H9 (cell line): ENCODE measurements at regions not wholly inside any gene's neighbourhood (a gene's known extent, or its start where the extent isn't known, plus 50 kb on each side); places are given as distances from the start of the nearest gene placed in this dataset.

Experiments
- DNase-seq: peaks from one replicate; pipeline ENCODE4 v3.0.0-alpha.2; 2017
- H2AFZ ChIP-seq: one replicate; pipeline ENCODE4 v1.6.1; 2013; ENCODE audit warnings: mild to moderate bottlenecking, low read length, control low read depth, moderate library complexity
- H2AK5ac ChIP-seq: 2 replicates; pipeline ENCODE4 v1.6.1; 2013; ENCODE audit warnings: low read length, control low read depth, mixed read lengths; ENCODE audit not compliant: insufficient read length
- H2BK120ac ChIP-seq: one replicate; pipeline ENCODE4 v1.6.1; 2013; ENCODE audit warnings: low read depth, mild to moderate bottlenecking, low read length, control low read depth, inconsistent platforms; ENCODE audit not compliant: poor library complexity, severe bottlenecking
- H2BK12ac ChIP-seq: 2 replicates; pipeline ENCODE4 v1.6.1; 2013; ENCODE audit warnings: low read length, control low read depth, mixed read lengths, low read depth; ENCODE audit not compliant: insufficient read length
- H2BK15ac ChIP-seq: 2 replicates; pipeline ENCODE4 v1.6.1; 2013; ENCODE audit warnings: low read depth, low read length, control low read depth
- H2BK20ac ChIP-seq: one replicate; pipeline ENCODE4 v1.6.1; 2013; ENCODE audit warnings: low read depth, mild to moderate bottlenecking, low read length, control low read depth, inconsistent platforms; ENCODE audit not compliant: poor library complexity, severe bottlenecking
- H2BK5ac ChIP-seq: 2 replicates; pipeline ENCODE4 v1.6.1; 2013; ENCODE audit warnings: low read length, control low read depth, mixed read lengths; ENCODE audit not compliant: insufficient read length
- H3K14ac ChIP-seq: 2 replicates; pipeline ENCODE4 v1.6.1; 2013; ENCODE audit warnings: low read length, control low read depth; ENCODE audit not compliant: insufficient read depth
- H3K18ac ChIP-seq: 2 replicates; pipeline ENCODE4 v1.6.1; 2013; ENCODE audit warnings: low read depth, mild to moderate bottlenecking, mixed read lengths, low read length, control low read depth; ENCODE audit not compliant: insufficient read length
- H3K23ac ChIP-seq: 2 replicates; pipeline ENCODE4 v1.6.1; 2013; ENCODE audit warnings: low read length, control low read depth, mixed read lengths, low read depth; ENCODE audit not compliant: insufficient read length
- H3K23me2 ChIP-seq: 2 replicates; pipeline ENCODE4 v1.6.1; 2013; ENCODE audit warnings: low read depth, mild to moderate bottlenecking, mixed read lengths, low read length, control low read depth; ENCODE audit not compliant: insufficient read length, poor library complexity, severe bottlenecking
- H3K27ac ChIP-seq: 2 replicates; pipeline ENCODE4 v1.5.1; 2013; ENCODE audit warnings: low read length, control low read depth, mixed read lengths, low read depth; ENCODE audit not compliant: insufficient read length
- H3K27me3 ChIP-seq: 2 replicates; pipeline ENCODE4 v1.6.1; 2013; ENCODE audit warnings: low read length, control low read depth, inconsistent platforms; ENCODE audit not compliant: insufficient read depth
- H3K4ac ChIP-seq: 2 replicates; pipeline ENCODE4 v1.6.1; 2013; ENCODE audit warnings: low read depth, mild to moderate bottlenecking, control low read depth, inconsistent platforms, low read length, moderate library complexity
- H3K4me1 ChIP-seq: 2 replicates; pipeline ENCODE4 v1.6.1; 2013; ENCODE audit warnings: low read length, control low read depth, inconsistent platforms; ENCODE audit not compliant: insufficient read depth
- H3K4me2 ChIP-seq: 2 replicates; pipeline ENCODE4 v1.6.1; 2013; ENCODE audit warnings: low read length, control low read depth, mixed read lengths; ENCODE audit not compliant: insufficient read length, insufficient read depth
- H3K56ac ChIP-seq: 2 replicates; pipeline ENCODE4 v1.6.1; 2013; ENCODE audit warnings: low read depth, mild to moderate bottlenecking, mixed read lengths, low read length, control low read depth; ENCODE audit not compliant: insufficient read length
- H3K79me1 ChIP-seq: 2 replicates; pipeline ENCODE4 v1.6.1; 2013; ENCODE audit warnings: low read depth, mild to moderate bottlenecking, moderate library complexity, low read length, control low read depth, inconsistent platforms; ENCODE audit not compliant: insufficient read depth, poor library complexity, severe bottlenecking
- H3K79me2 ChIP-seq: 2 replicates; pipeline ENCODE4 v1.6.1; 2013; ENCODE audit warnings: low read length, control low read depth, inconsistent platforms; ENCODE audit not compliant: insufficient read depth
- H3K9ac ChIP-seq: 2 replicates; pipeline ENCODE4 v1.6.1; 2013; ENCODE audit warnings: low read length, control low read depth, mixed read lengths; ENCODE audit not compliant: insufficient read length; ENCODE audit errors: extremely low read depth
- H3K9me3 ChIP-seq: one replicate; pipeline ENCODE4 v1.6.1; 2013; ENCODE audit warnings: low read depth, low read length, inconsistent platforms; ENCODE audit not compliant: control insufficient read depth
- H3T11ph ChIP-seq: one replicate; pipeline ENCODE4 v1.6.1; 2013; ENCODE audit warnings: mild to moderate bottlenecking, low read length, control low read depth, inconsistent platforms
- H4K20me1 ChIP-seq: one replicate; pipeline ENCODE4 v1.6.1; 2013; ENCODE audit not compliant: control insufficient read depth, insufficient read length, insufficient read depth
- H4K5ac ChIP-seq: 2 replicates; pipeline ENCODE4 v1.6.1; 2013; ENCODE audit warnings: low read depth, mild to moderate bottlenecking, mixed read lengths, low read length, control low read depth; ENCODE audit not compliant: insufficient read length
- H4K8ac ChIP-seq: replicated peaks from 2 replicates; pipeline ENCODE4 v1.6.1; 2013; ENCODE audit warnings: low read length, control low read depth, mixed read lengths, low read depth; ENCODE audit not compliant: insufficient read length
- H4K91ac ChIP-seq: 2 replicates; pipeline ENCODE4 v1.6.1; 2013; ENCODE audit warnings: low read depth, mild to moderate bottlenecking, moderate library complexity, mixed read lengths, low read length, control low read depth; ENCODE audit not compliant: insufficient read length
- H3K27ac Mint-ChIP-seq, 3 experiments: 2 replicates in 2 of 3; 3 replicates in 1 of 3; pipeline ENCODE4 v1.8.0; 2020 to 2021; ENCODE audit warnings: mixed read lengths in 3 of 3, mild to moderate bottlenecking in 1 of 3, moderate library complexity in 1 of 3
- H3K27me3 Mint-ChIP-seq: 2 replicates; pipeline ENCODE4 v1.8.0; 2021; ENCODE audit warnings: low read depth, mild to moderate bottlenecking, moderate library complexity, mixed read lengths
- H3K36me3 Mint-ChIP-seq, 3 experiments: 2 replicates in 2 of 3; 3 replicates in 1 of 3; pipeline ENCODE4 v1.8.0; 2020 to 2021; ENCODE audit warnings: low read depth in 3 of 3, mixed read lengths in 3 of 3; ENCODE audit not compliant: insufficient read depth in 1 of 3
- H3K4me1 Mint-ChIP-seq, 2 experiments: 2 replicates each; pipeline ENCODE4 v1.8.0; 2020; ENCODE audit warnings: mixed read lengths in 2 of 2
- H3K4me3 Mint-ChIP-seq, 2 experiments: 2 replicates in 1 of 2; 3 replicates in 1 of 2; pipeline ENCODE4 v1.8.0; 2020 to 2021; ENCODE audit warnings: mild to moderate bottlenecking in 2 of 2, mixed read lengths in 2 of 2, moderate library complexity in 1 of 2
- H3K9me3 Mint-ChIP-seq, 2 experiments: 2 replicates in 1 of 2; 3 replicates in 1 of 2; pipeline ENCODE4 v1.8.0; 2020; ENCODE audit warnings: mild to moderate bottlenecking in 2 of 2, mixed read lengths in 2 of 2, moderate library complexity in 1 of 2
- WGBS: extraction: QIAGEN DNeasy Blood & Tissue Kit; methylation state at CpG from one replicate; pipeline ENCODE4 v1.1.7; 2013; ENCODE audit warnings: missing lambda C conversion rate, low lambda C conversion rate, mixed read lengths; ENCODE audit not compliant: insufficient read length; ENCODE audit errors: extremely low coverage; 5-methylcytosine and 5-hydroxymethylcytosine counted together
- TF ChIP-seq, protein P1 (sequence below): fragments of 200-600 bp; sonication (generic); conservative IDR thresholded peaks from 3 replicates; pipeline ENCODE4 v1.8.0; 2021; ENCODE audit warnings: antibody characterized with exemption, mild to moderate bottlenecking

GRCh38 chr6:112804638-112805330 is 457.7 kb downstream of the RFPL4B start:
- WGBS = no CpG with 5 or more reads among the region's 6 CpGs
- Histone ChIP-seq H3K4ac (no peak overlapping the region), H3K27ac (no peak overlapping the region), H3K79me1 (no peaks in the 10 kb centered on the region), H3K27me3 (no peaks in the 10 kb centered on the region), H3K23me2 (no peaks in the 10 kb centered on the region), H3K23ac (no peak overlapping the region), H2BK120ac (no peak overlapping the region), H2BK12ac (no peak overlapping the region), H4K20me1 (no peaks in the 10 kb centered on the region), H2BK20ac (no peak overlapping the region), H3K56ac (no peak overlapping the region), H3T11ph (no peak overlapping the region), H4K91ac (no peak overlapping the region), H3K14ac (no peak overlapping the region), H3K9me3 (no peaks in the 10 kb centered on the region), H2AFZ (no peak overlapping the region), H3K79me2 (no peaks in the 10 kb centered on the region), H2BK5ac (no peak overlapping the region), H2BK15ac (no peak overlapping the region), H2AK5ac (no peak overlapping the region), H4K5ac (no peak overlapping the region), H3K9ac (no peak overlapping the region), H3K18ac (no peak overlapping the region), H3K4me2 (no peak overlapping the region), H3K4me1 (no peaks in the 10 kb centered on the region), H4K8ac (no peak overlapping the region)
- Mint-ChIP-seq H3K9me3 (no peaks in the 10 kb centered on the region), H3K27me3 (no peaks in the 10 kb centered on the region), H3K4me1 (peaks cover 2 to 14% of the 10 kb centered on the region in 2 experiments), H3K27ac (no peak overlapping the region), H3K36me3 (no peaks in the 10 kb centered on the region), H3K4me3 (no peak overlapping the region)
- DNase-seq = no peak
- TF ChIP-seq, protein P1, sequence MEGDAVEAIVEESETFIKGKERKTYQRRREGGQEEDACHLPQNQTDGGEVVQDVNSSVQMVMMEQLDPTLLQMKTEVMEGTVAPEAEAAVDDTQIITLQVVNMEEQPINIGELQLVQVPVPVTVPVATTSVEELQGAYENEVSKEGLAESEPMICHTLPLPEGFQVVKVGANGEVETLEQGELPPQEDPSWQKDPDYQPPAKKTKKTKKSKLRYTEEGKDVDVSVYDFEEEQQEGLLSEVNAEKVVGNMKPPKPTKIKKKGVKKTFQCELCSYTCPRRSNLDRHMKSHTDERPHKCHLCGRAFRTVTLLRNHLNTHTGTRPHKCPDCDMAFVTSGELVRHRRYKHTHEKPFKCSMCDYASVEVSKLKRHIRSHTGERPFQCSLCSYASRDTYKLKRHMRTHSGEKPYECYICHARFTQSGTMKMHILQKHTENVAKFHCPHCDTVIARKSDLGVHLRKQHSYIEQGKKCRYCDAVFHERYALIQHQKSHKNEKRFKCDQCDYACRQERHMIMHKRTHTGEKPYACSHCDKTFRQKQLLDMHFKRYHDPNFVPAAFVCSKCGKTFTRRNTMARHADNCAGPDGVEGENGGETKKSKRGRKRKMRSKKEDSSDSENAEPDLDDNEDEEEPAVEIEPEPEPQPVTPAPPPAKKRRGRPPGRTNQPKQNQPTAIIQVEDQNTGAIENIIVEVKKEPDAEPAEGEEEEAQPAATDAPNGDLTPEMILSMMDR = no peak
